NCI-H187 treated with DMSO at 0.1 percent for 48 hours (cell line): ENCODE measurements at regions not wholly inside any gene's neighbourhood (a gene's known extent, or its start where the extent isn't known, plus 50 kb on each side); places are given as distances from the start of the nearest gene placed in this dataset.
"Not testable (repeated sequence)": the region's sequence is repeated elsewhere in the genome, so short reads cannot be mapped to it uniquely, and the experiment has no call there.

Experiments used
- DNase-seq: peaks from one replicate; lab custom pipeline; 2025; lab: John Stamatoyannopoulos, UW

DNA sequence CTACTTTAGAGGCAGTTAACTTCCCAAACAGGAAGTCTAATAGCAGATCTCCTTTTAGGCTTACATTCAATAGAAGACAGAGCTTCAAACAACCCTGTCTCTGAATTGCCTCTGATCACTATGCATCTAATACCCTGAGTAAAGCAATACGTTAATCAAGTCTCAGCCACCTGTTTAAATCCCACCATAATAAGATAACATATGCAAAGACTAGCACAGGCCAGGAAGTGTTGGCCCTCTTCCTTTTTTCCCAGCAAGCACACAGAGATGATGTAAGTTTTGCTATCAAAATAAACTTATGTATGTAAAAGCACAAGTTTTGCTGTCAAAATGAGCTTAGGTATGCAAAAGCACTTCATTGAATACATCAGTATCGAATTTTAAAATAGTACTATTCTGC lies 385.5 kb downstream of the RND3 start:
- DNase-seq: no peak

DNA sequence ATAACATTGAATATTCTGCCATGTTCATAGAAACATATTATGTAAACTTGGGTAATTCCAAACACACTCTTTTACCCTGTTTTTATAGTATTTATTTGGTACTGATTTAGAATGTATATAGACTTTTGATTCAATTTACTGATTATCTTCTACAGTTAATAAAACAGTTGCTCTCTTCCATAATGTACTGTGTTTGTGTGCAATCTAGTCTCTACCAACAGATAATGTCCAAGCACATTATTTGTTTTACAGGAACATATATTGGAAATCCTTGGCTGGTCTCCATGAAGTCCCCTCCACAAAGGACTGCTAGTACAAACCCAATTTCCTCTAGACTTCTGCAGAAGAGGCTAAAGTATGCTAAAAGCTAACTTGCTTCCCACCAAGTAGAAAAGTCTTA lies 386.6 kb downstream of the RND3 start:
- no peak for DNase-seq

DNA sequence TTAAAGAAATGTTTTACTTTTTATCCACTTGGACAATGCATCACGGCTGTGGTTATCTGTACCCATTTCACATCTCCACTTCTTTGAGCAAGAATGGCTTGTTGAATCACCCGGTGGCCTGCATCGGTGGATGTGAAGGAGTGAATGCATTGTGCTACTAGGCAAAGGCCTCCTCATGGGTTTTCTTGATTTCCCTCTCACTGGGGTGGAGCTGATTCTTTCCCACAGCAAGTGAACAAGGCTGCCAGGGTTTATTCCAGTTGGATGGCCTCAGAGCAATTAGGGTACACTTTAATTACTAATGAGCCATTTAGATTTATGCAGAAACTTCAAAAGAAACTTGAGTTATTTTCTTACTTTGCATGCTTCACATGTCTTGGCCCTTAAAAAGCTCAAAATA lies 387.1 kb downstream of the RND3 start:
- no peak for DNase-seq

DNA sequence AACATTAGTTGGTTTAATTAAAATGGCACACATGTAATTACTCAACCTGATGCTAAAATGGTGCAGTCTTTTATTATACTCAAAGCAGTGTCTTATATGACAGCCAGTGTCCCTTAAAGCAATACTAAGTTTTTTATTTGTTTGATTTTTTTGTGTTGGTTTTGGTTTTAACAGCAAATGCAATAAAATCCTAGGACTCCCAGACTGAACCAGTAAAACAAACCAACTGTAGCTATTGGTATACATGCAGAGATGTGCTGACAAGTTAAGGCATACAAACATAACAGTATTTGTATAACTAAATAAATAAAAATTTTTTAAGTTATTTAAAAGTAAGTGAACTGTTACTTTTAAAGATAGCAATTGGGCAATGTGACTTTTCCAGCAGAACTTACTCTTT lies 387.7 kb downstream of the RND3 start:
- DNase-seq: no peak

DNA sequence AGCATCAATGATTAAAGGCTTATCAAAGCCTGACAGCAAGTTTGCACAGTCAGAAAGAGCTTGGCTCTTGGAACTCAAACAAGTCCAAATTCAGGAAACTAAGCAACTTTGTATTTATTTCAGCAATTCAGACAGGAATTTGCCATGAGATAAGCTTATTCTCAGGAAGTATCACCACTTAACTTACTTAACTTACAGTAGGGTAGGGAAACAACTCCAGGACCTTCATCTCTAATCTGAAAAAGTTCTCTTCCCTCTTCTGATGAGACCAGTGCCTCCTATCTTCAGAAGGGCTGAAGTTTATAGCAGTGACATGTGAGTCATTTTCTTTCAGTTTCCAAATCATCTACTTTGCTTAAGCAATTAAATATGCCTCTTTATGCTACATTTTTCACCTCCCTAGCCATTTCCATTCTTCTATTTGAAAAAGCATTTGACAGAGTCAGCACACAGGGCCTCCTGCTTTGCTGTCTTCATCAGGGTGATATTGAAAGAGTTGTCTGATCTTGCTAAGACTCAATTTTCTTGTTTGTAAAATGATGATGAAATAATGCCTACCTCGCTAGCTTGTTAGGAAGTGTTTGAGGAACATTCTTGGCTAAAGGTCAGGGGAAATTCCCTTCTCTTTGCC lies 389.5 kb downstream of the RND3 start:
- DNase-seq: no peak

DNA sequence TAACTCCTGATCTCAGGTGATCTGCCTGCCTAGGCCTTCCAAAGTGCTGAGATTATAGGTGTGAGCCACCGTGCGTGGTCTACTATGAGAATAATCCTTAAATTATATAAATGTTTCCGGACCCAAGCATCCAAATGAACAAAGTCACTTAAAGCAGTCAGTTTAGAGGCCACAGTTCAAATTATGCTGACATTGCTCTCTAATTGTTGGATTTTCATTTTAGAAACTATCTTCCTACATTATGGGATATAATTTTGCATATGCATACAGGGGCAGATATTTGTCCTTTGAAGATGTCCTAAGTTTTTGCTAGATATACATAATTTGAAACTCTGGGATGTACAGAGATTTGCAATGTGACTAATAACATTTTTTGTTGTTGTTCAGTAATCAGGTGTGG lies 390.1 kb downstream of the RND3 start:
- no peak for DNase-seq

GRCh38 chr2:150095361-150096095 lies 391.9 kb downstream of the RND3 start:
- DNase-seq: no peak

- no peak for DNase-seq
Observed at GRCh38 chr2:150091846-150092245, 395.6 kb downstream of the RND3 start.

- no peak for DNase-seq
Observed at GRCh38 chr2:150090031-150090430, 397.4 kb downstream of the RND3 start.

DNA sequence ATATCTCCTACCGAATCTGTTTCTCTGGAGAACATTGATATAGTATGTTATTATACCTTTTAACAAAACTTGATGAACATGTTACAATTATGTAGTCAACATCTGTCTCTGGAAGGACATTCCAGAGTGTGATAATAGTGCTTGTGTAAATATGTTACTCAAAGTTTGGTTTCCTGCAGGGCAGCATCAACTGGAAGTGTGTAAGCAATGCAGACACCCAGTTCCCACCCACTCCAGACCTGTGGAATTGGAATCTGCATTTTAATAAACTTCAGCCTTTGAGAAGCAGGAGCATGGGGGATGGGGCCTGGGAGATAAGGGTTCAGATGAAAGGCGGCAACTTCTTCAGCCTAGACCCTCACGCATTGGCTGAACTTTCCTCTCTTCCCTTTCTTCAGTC lies 398.9 kb downstream of the RND3 start:
- DNase-seq: no peak

DNA sequence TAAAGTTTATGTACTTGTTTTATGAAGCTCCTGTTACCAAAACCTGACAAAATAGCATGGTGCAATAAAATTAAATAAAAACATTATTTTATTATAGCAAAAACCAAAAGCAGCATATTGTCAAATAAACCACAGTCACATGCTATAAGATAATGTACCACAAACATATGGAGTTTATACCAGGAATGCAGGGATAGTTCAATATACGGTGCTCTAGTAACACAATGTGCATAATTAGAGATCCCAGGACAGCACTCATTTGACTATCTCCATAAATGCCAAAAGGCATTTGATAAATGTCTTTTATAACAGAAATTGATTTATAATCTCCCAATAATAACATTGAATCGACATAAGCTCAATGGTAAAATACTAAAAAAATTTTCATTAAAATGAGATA lies 402.0 kb downstream of the RND3 start:
- no peak for DNase-seq

DNA sequence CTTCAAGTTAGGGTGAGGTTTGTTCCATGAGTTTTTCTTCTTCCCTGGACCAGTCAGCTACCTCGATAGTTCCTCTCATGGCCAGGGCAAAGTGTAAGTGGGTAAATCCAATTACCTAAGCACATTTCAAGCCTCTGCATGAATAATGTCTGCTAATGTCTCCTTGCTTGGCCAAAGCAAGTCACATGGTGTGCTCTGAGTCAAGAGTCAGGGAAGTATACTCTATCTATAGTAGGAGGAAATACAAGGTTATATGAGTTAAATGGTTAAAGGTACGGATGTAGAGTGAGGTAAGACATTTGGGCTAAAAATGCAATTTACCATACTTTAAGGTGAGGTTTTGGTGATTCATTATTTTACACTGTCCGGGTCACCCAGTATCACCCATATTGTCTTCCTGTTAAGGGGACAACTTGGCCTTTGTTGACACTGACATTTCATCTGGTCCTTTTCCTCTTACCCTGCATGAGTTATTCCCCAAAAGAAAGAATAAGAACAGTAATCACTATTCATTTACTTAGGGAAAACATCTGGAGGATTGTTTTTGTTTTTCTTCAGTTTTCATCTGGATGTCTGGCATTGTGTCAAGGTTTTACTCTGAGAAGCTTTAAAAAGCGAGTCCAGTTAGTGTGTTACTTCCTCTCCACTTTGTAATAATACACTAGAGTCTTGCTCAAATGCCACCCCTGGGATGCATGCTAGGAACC lies 405.5 kb downstream of the RND3 start:
- no peak for DNase-seq

DNA sequence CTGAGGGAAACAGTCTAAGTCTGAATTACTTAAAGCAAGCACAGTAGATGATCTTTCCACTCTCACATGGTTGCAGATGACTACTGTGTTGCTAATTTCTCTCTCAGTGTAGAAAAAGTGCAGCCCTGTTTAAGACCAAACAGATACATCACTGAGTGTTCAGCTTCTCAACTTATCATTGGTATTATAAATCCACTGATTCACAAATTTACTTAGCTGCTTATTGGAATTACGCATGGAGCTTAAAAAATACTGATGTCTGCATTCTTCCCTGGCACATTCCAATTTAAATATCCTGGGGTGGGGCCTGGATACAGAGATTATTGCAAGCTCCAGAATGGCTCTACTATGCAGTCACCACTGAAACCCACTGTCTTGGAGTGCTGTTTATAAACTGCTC lies 411.2 kb downstream of the RND3 start:
- no peak for DNase-seq

DNA sequence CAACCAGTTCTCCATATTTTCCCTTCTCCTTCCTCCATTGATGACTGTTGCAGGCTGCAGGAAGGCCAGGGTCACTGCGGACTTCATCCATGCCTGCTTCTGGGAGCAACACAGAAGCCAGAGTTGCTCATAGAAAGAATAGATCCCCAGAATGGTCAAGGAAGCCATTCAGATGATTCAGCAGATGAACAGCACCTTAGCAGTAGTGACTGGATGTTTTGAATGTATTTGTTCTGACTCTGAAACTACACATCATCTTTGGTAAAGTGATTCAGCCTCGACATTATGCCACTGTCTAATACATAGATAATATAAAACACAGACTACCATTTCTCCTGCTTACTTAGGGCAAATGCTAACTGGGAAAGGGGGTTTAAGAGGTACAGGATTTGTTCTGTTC lies 411.6 kb downstream of the RND3 start:
- no peak for DNase-seq

GRCh38 chr2:150066490-150066889 lies 421.0 kb downstream of the RND3 start:
- DNase-seq: no peak

GRCh38 chr2:150063931-150064548 lies 423.4 kb downstream of the RND3 start:
- DNase-seq: no peak

GRCh38 chr2:150063432-150063889 lies 424.0 kb downstream of the RND3 start:
- no peak for DNase-seq

DNA sequence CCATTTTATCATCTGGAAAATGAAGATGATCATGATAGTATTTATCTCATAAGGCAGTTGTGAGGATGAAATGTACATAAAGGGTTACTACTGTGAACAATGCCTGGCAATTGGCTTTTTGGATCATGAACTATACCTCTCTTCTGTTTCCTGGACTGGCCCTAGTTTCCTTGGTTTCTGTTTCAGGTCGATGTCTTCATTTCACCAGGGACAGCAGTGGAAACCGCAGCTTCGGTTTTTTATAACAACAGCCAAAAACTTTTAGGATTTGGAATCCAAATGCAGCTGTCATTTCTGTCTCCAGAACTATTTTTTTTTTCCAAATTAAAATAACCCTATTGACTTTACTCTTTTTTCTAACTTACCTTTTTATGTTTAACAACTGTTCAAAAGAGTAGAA lies 425.1 kb downstream of the RND3 start:
- no peak for DNase-seq

DNA sequence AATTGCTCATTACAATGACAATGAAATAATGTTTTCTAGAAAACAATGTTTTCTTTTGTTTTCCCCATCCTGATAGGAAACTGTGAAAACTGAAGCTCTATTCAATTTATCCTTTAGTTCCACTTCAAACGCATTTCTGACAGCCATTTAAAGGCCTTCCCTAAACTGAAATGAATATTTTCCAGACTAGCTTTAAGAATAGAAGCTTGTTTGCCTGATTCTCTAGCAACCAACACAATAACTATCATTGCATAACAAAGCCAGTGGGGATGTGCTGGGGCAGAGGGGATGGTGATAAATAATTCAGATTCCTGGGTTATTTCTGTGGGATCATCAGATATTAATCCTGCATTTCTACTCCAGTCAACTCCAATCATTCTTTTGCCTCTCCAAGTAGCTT lies 427.1 kb downstream of the RND3 start:
- DNase-seq: no peak

GRCh38 chr2:150059676-150060075 lies 427.8 kb downstream of the RND3 start:
- not testable (repeated sequence) for DNase-seq

GRCh38 chr2:150052457-150052856 lies 435.0 kb downstream of the RND3 start:
- no peak for DNase-seq

- DNase-seq: no peak
Observed at GRCh38 chr2:150051004-150051403, 436.5 kb downstream of the RND3 start.

- DNase-seq: no peak
Observed at GRCh38 chr2:150050036-150050435, 437.4 kb downstream of the RND3 start.
